Endothelial cell of umbilical vein (primary cell): ENCODE measurements at regions not wholly inside any gene's neighbourhood (a gene's known extent, or its start where the extent isn't known, plus 50 kb on each side); places are given as distances from the start of the nearest gene placed in this dataset.

ENCODE experiments used
- BruUV-seq: library from RNA; stranded (reverse); fragments of 400-500 nt; replicated peaks from 2 replicates; lab custom pipeline; 2021; lab: Mats Ljungman, UMichigan
- CTCF ChIA-PET: fragments of 300-600, 350-600 bp; sonication (Branson Sonifier 250); formaldehyde crosslinking; loops from one replicate; lab custom pipeline; 2021; ENCODE audit warnings: antibody characterized with exemption, inconsistent platforms; lab: Charles Lee
- POLR2A ChIA-PET: fragments of 300-600, 350-600 bp; sonication (Branson Sonifier 250); formaldehyde crosslinking; loops from one replicate; lab custom pipeline; 2021; ENCODE audit warnings: antibody characterized with exemption, inconsistent platforms; lab: Charles Lee
- DNase-seq: peaks from one replicate; pipeline ENCODE4 v3.0.0-alpha.2; 2011; ENCODE audit warnings: low read depth, low spot score
- FAIRE-seq: peaks from 2 replicates; lab custom pipeline; 2011; peaks lifted over from hg19 to GRCh38; lab: Jason Lieb, UNC
- H2AFZ ChIP-seq: 2 replicates; pipeline ENCODE4 v1.6.0; 2012; ENCODE audit warnings: low read depth, low read length, control low read depth, inconsistent platforms
- H3K27ac ChIP-seq: 2 replicates; pipeline ENCODE4 v1.5.1; 2011; ENCODE audit warnings: low read depth, mild to moderate bottlenecking, control low read depth, low read length, moderate library complexity; ENCODE audit not compliant: insufficient read depth
- H3K27me3 ChIP-seq, 2 experiments: 2 replicates each; pipeline versions ENCODE4 v1.6.0 to v1.6.1; 2011; ENCODE audit warnings: low read length in 2 of 2, mixed read lengths in 1 of 2; ENCODE audit not compliant: control insufficient read depth in 2 of 2, insufficient read depth in 2 of 2
- H3K36me3 ChIP-seq, 2 experiments: 2 replicates in 1 of 2; 3 replicates in 1 of 2; pipeline ENCODE4 v1.5.1; 2011; ENCODE audit warnings: low read length in 2 of 2, mild to moderate bottlenecking in 1 of 2, moderate library complexity in 1 of 2; ENCODE audit not compliant: control insufficient read depth in 2 of 2, insufficient read depth in 2 of 2; ENCODE audit errors: extremely low read depth in 1 of 2
- H3K4me1 ChIP-seq: 3 replicates; pipeline ENCODE4 v1.5.1; 2011; ENCODE audit warnings: mild to moderate bottlenecking, low read length; ENCODE audit not compliant: control insufficient read depth, insufficient read depth; ENCODE audit errors: extremely low read depth
- H3K4me2 ChIP-seq: 2 replicates; pipeline ENCODE4 v1.6.1; 2011; ENCODE audit warnings: low read length, control low read depth, mixed read lengths; ENCODE audit not compliant: insufficient read depth
- H3K4me3 ChIP-seq, 3 experiments: fragments of 200-600 bp in 1 of 3; sonication (generic), shearing (Covaris generic) in 1 of 3; replicated peaks in 1 of 3; 2 replicates each; pipeline ENCODE4 v1.5.1; 2011 to 2016; ENCODE audit warnings: control low read depth in 3 of 3, low read length in 3 of 3, mild to moderate bottlenecking in 2 of 3, inconsistent platforms in 1 of 3, low read depth in 1 of 3, moderate library complexity in 1 of 3; ENCODE audit not compliant: insufficient read depth in 1 of 3
- H3K79me2 ChIP-seq: 2 replicates; pipeline ENCODE4 v1.6.0; 2012; ENCODE audit warnings: low read length, inconsistent platforms; ENCODE audit not compliant: control insufficient read depth, insufficient read depth
- H3K9ac ChIP-seq: replicated peaks from 2 replicates; pipeline ENCODE3; 2011; ENCODE audit warnings: low read length, control low read depth; ENCODE audit not compliant: insufficient read depth; ENCODE audit errors: extremely low read depth
- H3K9me1 ChIP-seq: replicated peaks from 3 replicates; pipeline ENCODE4 v1.6.0; 2011; ENCODE audit warnings: mild to moderate bottlenecking, low read length; ENCODE audit not compliant: control insufficient read depth, insufficient read depth; ENCODE audit errors: extremely low read depth
- H3K9me3 ChIP-seq: replicated peaks from 2 replicates; pipeline ENCODE4 v1.5.1; 2012; ENCODE audit warnings: low read length, inconsistent platforms; ENCODE audit not compliant: control insufficient read depth, insufficient read depth
- H4K20me1 ChIP-seq: replicated peaks from 2 replicates; pipeline ENCODE3; 2011; ENCODE audit warnings: mild to moderate bottlenecking, low read length; ENCODE audit not compliant: control insufficient read depth, insufficient read depth; ENCODE audit errors: extremely low read depth
- EZH2 ChIP-seq: IDR thresholded peaks from 2 replicates; pipeline ENCODE4 v1.6.1; 2012; ENCODE audit warnings: borderline replicate concordance, low read depth, mild to moderate bottlenecking, moderate library complexity, low read length, inconsistent platforms; ENCODE audit not compliant: severe bottlenecking
- FOS ChIP-seq: IDR thresholded peaks from 2 replicates; pipeline ENCODE4 v1.6.1; 2011; ENCODE audit warnings: mild to moderate bottlenecking, low read length, moderate library complexity, borderline replicate concordance; ENCODE audit not compliant: insufficient read depth
- GATA2 ChIP-seq: IDR thresholded peaks from 2 replicates; pipeline ENCODE4 v1.7.0; 2011; ENCODE audit warnings: low read depth, mild to moderate bottlenecking, moderate library complexity, mixed read lengths, low read length; ENCODE audit not compliant: insufficient read length, insufficient read depth
- JUN ChIP-seq: IDR thresholded peaks from 2 replicates; pipeline ENCODE4 v1.6.1; 2011; ENCODE audit warnings: borderline replicate concordance, low read depth; ENCODE audit not compliant: insufficient read length, insufficient read depth
- MYC ChIP-seq: IDR thresholded peaks from one replicate; pipeline ENCODE4 v1.6.1; 2011; ENCODE audit warnings: mild to moderate bottlenecking, low read depth, low read length
- POLR2A ChIP-seq: IDR thresholded peaks from 2 replicates; pipeline ENCODE4 v1.6.1; 2012; ENCODE audit warnings: low read depth, mild to moderate bottlenecking, control low read depth, low read length
- POLR2AphosphoS5 ChIP-seq: IDR thresholded peaks from 2 replicates; pipeline ENCODE4 v1.6.1; 2012; ENCODE audit warnings: low read depth, mild to moderate bottlenecking, control low read depth, low read length, moderate library complexity; ENCODE audit not compliant: insufficient read depth
- dilution Hi-C: fragments of 300-500 bp; cut with MboI; formaldehyde crosslinking; loops from one replicate; pipeline ENCODE4 v1.15.0; 2019; ENCODE audit warnings: low sequenced_read_pairs; ENCODE audit not compliant: extremely low pct_ligation_motif_present
- intact Hi-C: fragments of 100-400 bp; cut with micrococcal nuclease; formaldehyde crosslinking; loops from one replicate; pipeline ENCODE4 v1.10.0; 2022
- TF ChIP-seq, protein P1 (sequence below), 2 donors: IDR thresholded peaks; 1 replicate in 1 of 2; 2 replicates in 1 of 2; pipeline ENCODE4 v1.5.1; 2011; ENCODE audit warnings: low read length in 2 of 2, mild to moderate bottlenecking in 2 of 2, moderate library complexity in 2 of 2, control low read depth in 1 of 2, inconsistent platforms in 1 of 2, low read depth in 1 of 2; ENCODE audit not compliant: insufficient read depth in 1 of 2; ENCODE audit errors: extremely low read depth in 1 of 2
- TF ChIP-seq, protein P2 (sequence below): IDR thresholded peaks from 2 replicates; pipeline ENCODE4 v1.6.1; 2011; ENCODE audit not compliant: insufficient read depth, insufficient read length

DNA sequence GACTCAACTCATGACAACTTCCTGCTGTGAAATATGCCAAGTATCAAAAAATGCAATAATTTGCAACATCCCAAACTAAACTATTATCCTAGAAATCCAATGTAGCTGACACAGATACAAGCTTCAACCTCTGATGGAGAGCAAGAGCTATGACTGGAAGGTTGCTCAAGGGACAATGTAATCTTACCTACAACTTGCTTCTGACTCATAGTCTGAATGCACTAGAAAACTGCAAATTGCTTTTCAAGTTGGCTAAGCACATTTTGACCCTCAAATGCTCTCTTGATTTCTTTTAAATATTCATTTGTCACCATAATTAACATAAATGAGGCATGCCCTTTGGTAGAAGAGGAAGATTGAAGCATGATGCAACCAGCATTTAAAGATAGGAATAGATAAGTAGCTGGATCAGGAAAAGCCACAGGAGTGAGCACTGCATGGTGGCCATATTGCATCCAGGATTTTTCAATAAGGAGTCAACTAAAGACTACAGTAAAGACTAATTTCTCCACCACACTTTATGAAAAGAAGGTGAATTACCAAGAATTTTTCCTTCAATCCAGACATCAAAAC lies 630.8 kb upstream of the GBE1 start:
- CTCF ChIA-PET: no interaction called here
- Histone ChIP-seq H3K9me3 (no peaks in the 10 kb centered on the region), H3K9me1 (no peaks in the 10 kb centered on the region), H3K36me3 (no peaks in the 10 kb centered on the region), H3K27ac (no peak overlapping the region), H4K20me1 (no peaks in the 10 kb centered on the region), H3K79me2 (no peaks in the 10 kb centered on the region), H2AFZ (no peak overlapping the region), H3K4me3 (no peak overlapping the region), H3K27me3 (no peaks in the 10 kb centered on the region), H3K9ac (no peak overlapping the region), H3K4me2 (no peak overlapping the region), H3K4me1 (no peaks in the 10 kb centered on the region)
- POLR2A ChIA-PET: no interaction called here
- TF ChIP-seq, protein P1, sequence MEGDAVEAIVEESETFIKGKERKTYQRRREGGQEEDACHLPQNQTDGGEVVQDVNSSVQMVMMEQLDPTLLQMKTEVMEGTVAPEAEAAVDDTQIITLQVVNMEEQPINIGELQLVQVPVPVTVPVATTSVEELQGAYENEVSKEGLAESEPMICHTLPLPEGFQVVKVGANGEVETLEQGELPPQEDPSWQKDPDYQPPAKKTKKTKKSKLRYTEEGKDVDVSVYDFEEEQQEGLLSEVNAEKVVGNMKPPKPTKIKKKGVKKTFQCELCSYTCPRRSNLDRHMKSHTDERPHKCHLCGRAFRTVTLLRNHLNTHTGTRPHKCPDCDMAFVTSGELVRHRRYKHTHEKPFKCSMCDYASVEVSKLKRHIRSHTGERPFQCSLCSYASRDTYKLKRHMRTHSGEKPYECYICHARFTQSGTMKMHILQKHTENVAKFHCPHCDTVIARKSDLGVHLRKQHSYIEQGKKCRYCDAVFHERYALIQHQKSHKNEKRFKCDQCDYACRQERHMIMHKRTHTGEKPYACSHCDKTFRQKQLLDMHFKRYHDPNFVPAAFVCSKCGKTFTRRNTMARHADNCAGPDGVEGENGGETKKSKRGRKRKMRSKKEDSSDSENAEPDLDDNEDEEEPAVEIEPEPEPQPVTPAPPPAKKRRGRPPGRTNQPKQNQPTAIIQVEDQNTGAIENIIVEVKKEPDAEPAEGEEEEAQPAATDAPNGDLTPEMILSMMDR (IDR thresholded peaks at IDR 0.05; ENCODE audit: extremely low read depth in 1 of 2, insufficient read depth in 1 of 2, low read depth in 1 of 2, low read length in 2 of 2): no peak
- TF ChIP-seq GATA2: no peak
- TF ChIP-seq JUN: no peak
- TF ChIP-seq MYC: no peak
- TF ChIP-seq, protein P2, sequence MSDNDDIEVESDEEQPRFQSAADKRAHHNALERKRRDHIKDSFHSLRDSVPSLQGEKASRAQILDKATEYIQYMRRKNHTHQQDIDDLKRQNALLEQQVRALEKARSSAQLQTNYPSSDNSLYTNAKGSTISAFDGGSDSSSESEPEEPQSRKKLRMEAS: no peak
- TF ChIP-seq EZH2: no peak
- no peak for TF ChIP-seq POLR2AphosphoS5
- TF ChIP-seq POLR2A: no peak
- no peak for TF ChIP-seq FOS
- FAIRE-seq (no peak), DNase-seq (no peak)
- dilution Hi-C loops: no loop called here
- no TSS peak for BruUV-seq
- intact Hi-C loops: no loop called here
